22Rv1 (cell line): ENCODE measurements at regions not wholly inside any gene's neighbourhood (a gene's known extent, or its start where the extent isn't known, plus 50 kb on each side); places are given as distances from the start of the nearest gene placed in this dataset.
"Not testable (repeated sequence)": the region's sequence is repeated elsewhere in the genome, so short reads cannot be mapped to it uniquely, and the experiment has no call there.

Source experiments
- H3K27ac ChIP-seq: fragments of 450-650 bp; 2 replicates; pipeline ENCODE4 v1.5.1; 2017
- CTCF ChIP-seq: fragments of 450-650 bp; IDR thresholded peaks from 2 replicates; pipeline ENCODE4 v1.5.1; 2017; ENCODE audit warnings: mild to moderate bottlenecking
- ZFX ChIP-seq: fragments of 450-650 bp; IDR thresholded peaks from 2 replicates; pipeline ENCODE4 v1.6.1; 2017; ENCODE audit warnings: antibody characterized with exemption, borderline replicate concordance

DNA sequence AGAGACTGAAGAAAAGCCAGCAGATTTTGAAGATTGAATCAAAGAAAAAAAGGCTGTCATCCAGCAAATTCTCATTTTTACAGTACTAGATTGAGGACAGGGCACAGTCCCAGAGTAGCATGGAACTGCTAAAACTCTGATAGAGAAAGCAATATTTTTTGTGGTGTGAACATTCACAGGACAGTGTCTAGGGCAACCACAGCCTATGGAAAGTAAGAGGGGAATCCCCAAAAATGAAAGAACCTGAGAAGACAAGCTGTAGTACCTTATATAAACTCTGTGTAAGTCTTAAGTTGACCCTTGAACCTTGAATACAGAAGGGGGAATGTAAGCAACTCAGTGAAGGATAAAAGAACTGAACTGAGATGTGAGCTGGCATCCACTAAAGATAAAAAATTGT, 540.3 kb downstream of the HINT1 start:
- H3K27ac ChIP-seq: no peak overlapping the region
- TF ChIP-seq ZFX (no peak), CTCF (no peak)

- no peak overlapping the region for H3K27ac ChIP-seq
- TF ChIP-seq CTCF (no peak), ZFX (no peak)
Measured at GRCh38 chr5:130616161-130616560, 548.9 kb downstream of the HINT1 start.

DNA sequence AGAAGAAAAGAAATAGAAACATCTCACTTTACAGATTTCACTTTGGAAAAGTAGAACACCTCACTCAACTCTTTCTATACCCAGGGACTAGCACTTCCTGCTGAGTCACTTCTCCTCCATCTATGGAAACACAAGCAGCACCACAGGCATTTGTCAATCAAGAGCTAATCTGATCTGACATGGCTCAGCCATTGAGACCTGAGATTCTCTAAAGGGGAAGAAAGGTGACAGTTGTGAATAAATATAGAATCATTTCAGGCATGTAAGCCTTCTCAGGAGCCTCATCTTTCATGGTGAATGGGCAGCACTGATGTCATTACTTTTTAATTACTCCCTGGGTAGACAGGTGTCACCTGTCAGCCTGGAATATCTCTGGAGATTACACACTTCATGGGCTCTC, 559.8 kb downstream of the HINT1 start:
- no peak overlapping the region for H3K27ac ChIP-seq
- TF ChIP-seq CTCF: no peak
- no peak for TF ChIP-seq ZFX

GRCh38 chr5:130596647-130597046, 568.4 kb downstream of the HINT1 start:
- H3K27ac ChIP-seq: not testable (repeated sequence)

DNA sequence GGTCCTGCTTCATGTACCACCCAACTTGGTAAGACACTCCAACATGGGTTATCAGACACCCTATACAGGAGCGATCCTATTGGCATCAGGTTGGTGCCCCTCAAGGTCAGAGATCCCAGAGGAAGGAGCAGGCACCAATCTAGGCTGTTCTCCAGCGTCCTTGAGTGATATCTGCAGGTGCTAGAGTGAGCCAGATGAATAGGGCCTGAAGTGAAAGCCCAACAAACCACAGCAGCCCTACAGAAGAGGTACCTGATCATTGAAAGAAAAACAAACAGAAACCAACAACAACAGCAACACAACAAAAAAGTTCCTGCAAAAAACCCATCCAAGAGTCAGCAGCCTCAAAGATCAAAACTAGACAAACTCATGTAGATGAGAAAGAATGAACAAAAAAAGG, 584.8 kb downstream of the HINT1 start:
- no peak overlapping the region for H3K27ac ChIP-seq
- TF ChIP-seq ZFX (no peak), CTCF (no peak)

DNA sequence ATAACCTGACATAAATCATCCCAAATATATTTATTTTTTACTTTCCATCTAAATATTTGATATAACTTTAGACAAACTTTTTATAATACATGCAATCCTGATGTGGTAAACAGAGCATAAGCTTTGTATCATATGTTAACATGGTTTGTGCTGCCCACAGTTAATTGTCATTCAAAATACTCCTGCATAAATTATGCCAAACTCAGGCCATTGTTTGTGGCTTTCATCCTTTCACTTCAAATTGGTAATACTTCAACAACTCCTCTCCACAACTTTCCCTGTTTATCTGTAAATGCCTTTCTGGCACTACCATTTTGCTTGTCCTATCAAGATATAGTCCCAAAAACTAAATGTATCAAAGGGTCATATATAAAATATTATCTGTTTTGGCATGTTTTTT, 586.7 kb downstream of the HINT1 start:
- TF ChIP-seq ZFX (no peak), CTCF (no peak)
- H3K27ac ChIP-seq: no peak overlapping the region

DNA sequence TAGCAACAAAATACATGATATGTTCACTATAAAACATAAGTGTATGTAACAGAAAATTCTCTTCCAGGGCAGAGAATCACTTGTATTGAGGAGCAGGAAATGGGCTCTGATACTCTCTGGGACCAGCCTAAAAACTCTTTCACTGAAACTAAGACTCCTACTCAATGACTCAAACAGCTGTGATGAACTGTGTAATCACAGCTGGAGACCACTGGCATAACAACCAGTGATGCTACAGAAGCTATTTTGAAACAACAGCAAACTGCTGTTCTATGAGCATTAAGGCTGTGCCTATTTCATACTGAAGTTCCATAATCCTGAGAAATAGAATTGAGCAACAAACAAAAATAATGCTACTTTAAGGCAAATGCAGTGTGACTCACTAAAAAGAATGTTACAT, 594.0 kb downstream of the HINT1 start:
- no peak overlapping the region for H3K27ac ChIP-seq
- TF ChIP-seq CTCF: no peak
- no peak for TF ChIP-seq ZFX

DNA sequence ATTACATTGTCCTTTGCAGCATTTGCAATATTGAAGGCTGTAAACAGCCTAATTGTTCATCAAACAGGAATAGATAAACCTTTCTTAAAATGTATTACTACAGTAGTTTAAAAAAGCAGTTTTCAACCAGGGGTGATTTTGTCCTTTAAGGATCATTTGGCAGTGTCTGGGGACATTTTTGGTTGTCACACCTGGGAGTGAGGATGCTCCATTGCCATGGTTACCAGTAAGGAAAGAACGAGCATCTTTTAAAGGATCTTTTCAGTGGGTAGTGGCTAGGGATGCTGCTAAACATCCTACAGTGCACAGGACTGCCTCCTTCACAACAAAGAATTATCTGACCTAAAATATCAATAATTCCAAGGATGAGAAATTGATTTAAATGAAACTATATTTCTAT, 596.3 kb downstream of the HINT1 start:
- no peak overlapping the region for H3K27ac ChIP-seq
- TF ChIP-seq CTCF (no peak), ZFX (no peak)
